Activated CD8-positive, alpha-beta memory T cell treated with anti-CD3 and anti-CD28 coated beads for 36 hours (primary cell): ENCODE measurements at regions not wholly inside any gene's neighbourhood (a gene's known extent, or its start where the extent isn't known, plus 50 kb on each side); places are given as distances from the start of the nearest gene placed in this dataset.

Experiments
- CTCF ChIA-PET: fragments of 350-600 bp; sonication (Branson Sonifier 250); formaldehyde crosslinking; loops from one replicate; lab custom pipeline; 2021; ENCODE audit warnings: antibody characterized with exemption; lab: Charles Lee
- POLR2A ChIA-PET: fragments of 350-600 bp; sonication (Branson Sonifier 250); formaldehyde crosslinking; loops from one replicate; lab custom pipeline; 2021; ENCODE audit warnings: antibody characterized with exemption; lab: Charles Lee

DNA sequence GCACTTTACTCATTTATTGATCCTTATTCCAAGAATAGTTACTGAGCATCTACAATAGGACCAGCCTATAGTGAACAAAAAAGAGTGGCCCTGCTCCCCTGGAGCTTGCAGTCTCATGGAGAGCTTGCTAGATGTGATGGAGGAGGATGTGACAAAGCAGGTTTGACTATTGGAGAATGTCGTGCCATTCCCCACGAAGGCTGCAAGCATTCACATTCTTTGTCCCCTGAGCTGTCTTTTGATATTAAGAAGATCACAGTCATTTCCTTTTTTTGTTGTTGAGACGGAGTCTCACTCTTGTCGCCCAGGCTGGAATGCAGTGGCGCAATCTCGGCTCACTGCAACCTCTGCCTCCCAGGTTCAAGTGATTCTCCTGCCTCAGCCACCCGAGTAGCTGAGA is 115.0 kb upstream of the ADAMTS18 start:
- CTCF ChIA-PET: no interaction called here
- POLR2A ChIA-PET: no interaction called here

GRCh38 chr16:77551357-77551756 is 116.5 kb upstream of the ADAMTS18 start:
- CTCF ChIA-PET: no interaction called here

DNA sequence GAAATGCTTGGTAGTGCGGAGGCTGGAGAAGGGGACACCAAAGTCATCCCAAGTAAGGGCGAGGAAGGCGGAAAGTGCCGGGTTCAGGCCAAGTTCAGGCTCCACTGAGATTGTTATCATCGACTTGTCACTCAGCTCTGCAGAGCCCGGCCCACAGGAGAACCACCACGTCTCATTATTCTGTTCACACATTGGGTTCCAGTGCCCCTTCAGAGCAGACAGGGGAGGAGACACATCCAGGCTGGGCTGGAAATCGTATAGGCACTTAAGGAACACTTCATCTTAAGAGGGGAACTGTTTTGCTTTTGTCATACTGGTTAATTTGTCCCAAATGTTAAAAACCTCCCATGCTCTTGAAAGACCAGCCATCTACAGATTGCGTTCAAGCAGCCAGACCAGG is 118.3 kb upstream of the ADAMTS18 start:
- ChIA-PET CTCF (no interaction called here), POLR2A (no interaction called here)

More at GRCh38 chr16:77551357-77551756, 116.5 kb upstream of the ADAMTS18 start:
- POLR2A ChIA-PET: no interaction called here

GRCh38 chr16:77555126-77555525 is 120.3 kb upstream of the ADAMTS18 start:
- CTCF ChIA-PET: no interaction called here
- POLR2A ChIA-PET: no interaction called here

- CTCF ChIA-PET: no interaction called here
- POLR2A ChIA-PET: no interaction called here
Measured at GRCh38 chr16:77555791-77556190, 121.0 kb upstream of the ADAMTS18 start.

DNA sequence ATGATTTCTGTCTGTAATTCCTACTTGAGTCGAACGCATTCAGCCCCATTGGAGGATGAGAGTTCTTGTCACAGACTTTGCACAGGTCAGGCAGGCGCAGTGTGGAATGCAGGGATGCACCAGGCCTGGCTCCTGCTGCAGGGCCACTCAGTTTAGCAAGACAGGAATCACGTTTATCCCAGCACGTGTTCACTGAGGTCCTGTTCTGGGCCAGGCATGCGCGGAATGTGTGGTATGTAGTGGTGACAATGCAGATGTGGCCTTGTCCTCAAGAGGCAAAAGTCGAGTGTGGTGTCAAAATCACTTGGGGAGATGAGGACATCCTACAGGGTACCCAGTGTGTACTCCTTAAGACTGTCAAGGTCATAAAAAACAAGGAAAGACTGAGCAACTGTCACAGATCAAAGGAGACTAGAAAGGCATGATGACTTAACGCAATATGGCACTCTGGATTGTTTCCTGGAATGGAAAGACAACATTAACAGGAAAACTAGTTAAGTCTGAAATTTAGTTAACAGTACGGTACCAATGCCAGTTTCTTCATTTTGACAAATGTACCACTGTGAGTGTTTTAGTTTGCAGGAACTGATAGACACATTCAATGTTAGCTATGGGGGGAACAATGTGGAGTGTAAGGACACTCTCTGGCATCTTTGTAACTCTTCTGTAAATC is 121.5 kb upstream of the ADAMTS18 start:
- ChIA-PET CTCF (no interaction called here), POLR2A (no interaction called here)

DNA sequence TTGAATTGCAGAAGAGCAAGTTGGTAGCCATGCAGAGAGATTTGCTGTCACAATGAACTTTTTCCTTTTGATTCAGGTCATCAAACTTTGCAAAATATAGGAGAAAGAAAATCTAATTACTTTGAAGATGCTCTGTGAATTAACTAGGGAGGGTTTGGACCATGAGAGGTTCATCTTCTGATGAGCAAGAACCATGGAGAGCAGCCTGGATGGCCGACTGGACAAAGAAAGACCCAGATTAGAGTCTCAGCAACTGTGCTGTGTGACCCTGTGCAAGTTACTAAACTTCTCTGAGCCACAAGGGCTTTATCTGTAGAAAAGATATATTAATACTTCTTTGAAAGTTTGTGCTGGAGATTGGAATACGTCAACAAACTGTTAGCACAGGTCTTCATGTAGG is 122.6 kb upstream of the ADAMTS18 start:
- ChIA-PET POLR2A (no interaction called here), CTCF (no interaction called here)

DNA sequence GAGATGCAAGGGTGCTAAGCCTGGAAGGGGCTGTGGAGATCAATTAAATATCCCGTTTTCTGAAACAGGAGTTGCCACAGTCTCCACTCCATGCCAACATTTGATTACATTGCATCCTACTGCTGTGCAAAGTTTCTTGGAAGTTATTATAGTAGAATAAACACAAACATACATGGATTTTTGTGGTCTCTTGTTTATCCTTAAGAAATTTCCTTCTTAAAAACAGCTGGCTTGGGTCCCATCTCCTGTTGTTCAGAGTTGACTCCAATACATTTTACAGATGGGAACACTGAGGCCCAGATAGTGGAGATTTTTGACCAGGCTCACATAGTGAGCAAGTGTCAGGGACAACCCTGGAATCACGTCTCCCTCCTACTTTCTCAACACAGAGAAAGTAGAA is 124.0 kb upstream of the ADAMTS18 start:
- ChIA-PET CTCF (no interaction called here), POLR2A (no interaction called here)

DNA sequence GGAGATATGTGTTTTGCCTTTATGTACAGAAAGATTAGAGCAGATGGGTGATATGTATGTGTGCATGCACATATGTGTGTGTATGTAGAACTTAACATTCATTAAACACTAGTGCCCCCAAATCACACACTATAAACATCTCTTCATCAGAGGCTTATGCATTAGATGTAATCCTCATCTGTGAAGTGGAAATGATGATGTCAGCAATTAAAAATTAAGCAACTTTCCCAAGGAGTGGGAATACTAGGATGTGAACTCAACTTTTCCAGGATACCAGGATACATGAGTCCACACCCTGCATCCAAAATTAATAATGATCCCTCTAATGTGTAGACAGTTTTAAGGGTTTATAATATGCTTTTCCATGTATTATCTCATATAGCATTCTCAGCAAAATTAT is 127.7 kb upstream of the ADAMTS18 start:
- ChIA-PET CTCF (no interaction called here), POLR2A (no interaction called here)

- POLR2A ChIA-PET: no interaction called here
- CTCF ChIA-PET: no interaction called here
Measured at GRCh38 chr16:77564791-77565390, 130.1 kb upstream of the ADAMTS18 start.

- CTCF ChIA-PET: no interaction called here
- POLR2A ChIA-PET: no interaction called here
Measured at GRCh38 chr16:77569406-77569805, 134.6 kb upstream of the ADAMTS18 start.

DNA sequence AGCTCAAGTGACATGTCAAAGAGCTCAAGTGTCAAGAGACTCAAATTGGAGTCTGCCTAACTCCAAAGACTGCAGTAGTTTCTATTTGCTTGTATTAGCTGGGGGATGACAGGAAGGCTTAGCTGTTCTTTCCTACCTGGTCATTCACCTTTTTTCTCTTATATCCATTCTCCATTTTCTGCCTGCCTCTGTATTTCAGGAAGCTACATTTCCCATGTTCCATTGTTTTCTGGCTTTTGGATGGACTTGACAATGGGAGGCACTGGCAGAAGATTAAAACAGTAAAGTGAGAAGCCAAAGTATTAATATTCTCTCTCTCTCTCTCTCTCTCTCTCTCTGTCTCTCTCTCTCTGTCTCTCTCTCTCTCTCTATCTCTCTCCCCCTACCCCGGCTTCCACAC is 135.7 kb upstream of the ADAMTS18 start:
- ChIA-PET CTCF (interaction anchor here (0.6 kb wide), 1 partner anchor 229 kb away, joined by 3 read pairs; no protein-coding TSS in a partner anchor), POLR2A (no interaction called here)

GRCh38 chr16:77571115-77571862 is 136.5 kb upstream of the ADAMTS18 start:
- ChIA-PET POLR2A (no interaction called here), CTCF (no interaction called here)

- ChIA-PET CTCF (no interaction called here), POLR2A (no interaction called here)
Measured at GRCh38 chr16:77574867-77575624, 140.2 kb upstream of the ADAMTS18 start.

- CTCF ChIA-PET: no interaction called here
- POLR2A ChIA-PET: no interaction called here
Measured at GRCh38 chr16:77579351-77579891, 142.9 kb upstream of the NUDT7 start.

GRCh38 chr16:77581706-77582105 is 140.6 kb upstream of the NUDT7 start:
- POLR2A ChIA-PET: no interaction called here
- CTCF ChIA-PET: interaction anchor here (1.1 to 7.2 kb wide), 2 partner anchors 63 to 345 kb away, joined by 3 to 73 read pairs; no protein-coding TSS in a partner anchor

DNA sequence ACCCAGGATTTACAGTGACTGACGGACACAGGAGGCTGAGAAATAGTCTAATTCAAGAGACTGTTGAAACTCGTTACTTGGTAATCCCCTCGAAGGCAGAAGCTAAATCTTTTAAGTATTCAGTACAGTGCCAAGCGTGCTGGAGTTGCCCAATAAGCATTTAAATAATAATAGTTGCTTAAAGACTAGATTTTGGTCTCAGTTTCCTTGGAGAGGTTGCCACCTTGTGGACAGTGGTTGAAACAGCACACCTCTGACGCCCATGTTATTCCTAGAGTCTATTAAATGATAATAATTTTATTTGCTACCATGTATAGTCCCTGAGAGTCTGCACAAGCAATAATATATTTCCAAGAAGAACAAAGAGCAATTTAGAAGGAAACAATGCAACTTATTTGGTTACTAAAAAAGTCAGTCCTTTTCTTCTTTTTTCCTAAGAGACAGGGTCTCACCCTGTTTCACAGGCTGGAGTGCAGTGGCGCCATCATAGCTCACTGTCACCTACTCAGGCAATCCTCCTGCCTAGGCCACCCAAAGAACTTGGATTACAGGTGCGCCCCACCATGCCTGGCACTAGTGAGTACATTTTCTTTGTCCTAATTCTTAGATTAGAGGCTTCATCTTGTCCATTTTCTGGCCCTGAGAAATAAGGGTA is 138.0 kb upstream of the NUDT7 start:
- ChIA-PET CTCF (interaction anchor here (0.6 to 7.2 kb wide), 10 partner anchors 15 to 357 kb away, joined by 3 to 73 read pairs (median 4); no protein-coding TSS in a partner anchor), POLR2A (interaction anchor here (0.6 kb wide), 1 partner anchor 213 kb away, joined by 3 read pairs; no protein-coding TSS in a partner anchor)

DNA sequence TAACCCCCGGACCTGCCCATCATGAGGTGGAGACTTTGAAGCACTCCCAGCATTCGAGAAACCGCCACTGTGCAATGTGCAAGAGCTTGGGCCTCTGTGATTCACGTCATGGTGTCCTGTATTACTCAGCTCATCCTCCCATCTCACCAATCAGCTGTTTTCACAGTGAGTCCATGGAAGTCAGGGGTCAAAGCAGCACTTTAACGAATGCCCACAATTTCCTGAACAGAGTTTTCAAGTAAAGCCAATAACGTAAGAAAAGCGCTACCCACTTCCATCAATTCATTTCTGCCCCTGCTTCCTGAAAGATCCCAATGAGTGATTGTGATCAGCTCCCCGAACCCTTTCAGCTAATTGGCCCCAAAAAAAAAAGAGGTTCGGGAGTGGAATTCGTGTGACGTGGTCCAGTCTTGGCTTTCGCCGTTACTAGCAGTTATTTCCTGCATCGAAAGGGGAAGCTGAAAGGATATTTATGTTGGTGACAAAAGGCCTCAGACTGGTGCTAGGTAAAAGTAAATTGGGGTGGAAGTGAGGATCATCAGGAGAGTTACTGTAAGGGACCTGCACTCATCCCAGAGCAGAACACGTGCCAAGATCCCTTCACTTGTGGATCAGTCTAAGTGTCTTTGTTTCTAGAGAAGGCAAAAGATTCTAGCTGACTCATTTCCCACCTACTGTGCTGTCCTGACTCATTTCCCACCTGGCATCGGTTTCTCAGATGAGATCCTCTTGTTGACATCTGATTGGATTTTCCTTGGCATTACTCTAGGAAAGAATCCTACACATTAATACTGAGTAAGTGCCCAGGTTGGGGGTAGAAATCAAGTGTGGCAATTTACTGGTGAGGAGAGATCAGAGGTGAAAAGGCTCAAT is 136.7 kb upstream of the NUDT7 start:
- ChIA-PET CTCF (interaction anchor here (1.6 to 7.2 kb wide), 2 partner anchors 349 to 355 kb away, joined by 4 to 73 read pairs; no protein-coding TSS in a partner anchor), POLR2A (no interaction called here)
